ENCODE measurements at regions not wholly inside any gene's neighbourhood (a gene's known extent, or its start where the extent isn't known, plus 50 kb on each side); places are given as distances from the start of the nearest gene placed in this dataset.
A peak's percentile ranks its signal among the peaks of the same experiment; 100 is the strongest.
"Not testable (repeated sequence)": the region's sequence is repeated elsewhere in the genome, so short reads cannot be mapped to it uniquely, and the experiment has no call there.

DNA sequence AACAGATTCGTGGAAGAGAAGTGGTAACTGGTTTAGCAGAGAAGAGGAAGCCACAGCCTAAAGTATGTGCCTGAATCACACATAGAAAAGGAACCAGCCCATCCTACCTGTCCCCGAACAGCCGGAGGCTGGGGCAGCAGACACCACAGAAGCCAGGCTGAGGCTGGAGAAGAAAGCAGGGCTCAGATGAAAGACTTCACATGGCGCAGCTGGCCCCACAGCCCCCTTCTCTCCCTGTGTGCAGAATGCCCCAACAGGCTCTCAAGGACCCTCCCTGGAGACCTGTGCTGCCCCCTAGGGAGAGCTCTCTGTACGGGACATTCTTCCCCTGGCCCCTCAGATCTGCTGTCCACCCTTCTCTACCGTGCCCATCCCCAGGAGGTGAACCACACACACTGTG, 83.5 kb upstream of the RAB12 start:
- no peak for DNase-seq
- intact Hi-C loops (cut with DNase I): no loop called here

DNA sequence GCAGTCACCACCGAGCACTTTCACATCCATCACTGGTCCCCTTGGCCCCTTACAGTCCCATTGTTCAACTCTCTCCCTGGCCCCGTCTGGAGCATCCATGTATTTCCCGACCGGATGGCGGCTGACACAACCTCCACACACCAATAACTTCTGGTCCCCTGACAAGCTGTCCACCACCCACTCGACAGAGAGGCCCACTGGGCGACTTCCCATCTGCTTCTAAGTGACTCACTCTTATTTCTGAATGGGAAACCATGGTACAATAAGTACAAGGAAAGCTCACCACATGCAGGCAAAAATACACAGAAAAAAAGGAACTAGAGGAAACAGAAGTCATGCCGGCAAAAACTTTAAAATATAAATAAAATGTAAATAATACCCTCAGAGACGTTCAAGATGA, 82.9 kb upstream of the RAB12 start:
- intact Hi-C loops (cut with DNase I): no loop called here
- peak in 6 of 42 donors; percentile 6 to 47 (median 22) for DNase-seq

DNA sequence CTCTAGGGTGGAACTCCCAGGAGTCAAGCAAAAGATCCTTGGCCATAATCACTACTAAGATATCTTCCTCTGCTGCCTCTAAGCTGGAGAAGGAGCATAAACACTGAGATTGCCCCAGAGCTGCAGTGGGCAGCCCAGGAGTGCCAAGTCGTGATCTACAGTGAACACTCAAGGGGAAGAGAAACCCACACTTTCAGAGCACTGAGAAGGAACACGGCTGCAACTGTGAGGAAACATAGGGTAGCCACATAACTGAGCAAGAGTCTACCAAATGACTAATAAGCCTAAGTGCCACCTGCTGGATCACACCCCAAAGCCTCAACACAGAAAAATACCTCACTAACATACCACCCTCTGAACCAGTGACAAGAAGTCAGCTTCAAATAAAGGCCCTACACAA, 79.6 kb upstream of the RAB12 start:
- DNase-seq: peak in 1 of 42 donors; percentile 18
- intact Hi-C loops (cut with DNase I): no loop called here

- DNase-seq; intact Hi-C loops (cut with DNase I): not testable (repeated sequence)
Measured at GRCh38 chr18:8531084-8531483, 78.2 kb upstream of the RAB12 start.

GRCh38 chr18:8536231-8536630, 73.0 kb upstream of the RAB12 start:
- intact Hi-C loops (cut with DNase I): no loop called here
- DNase-seq: no peak

GRCh38 chr18:8536922-8537321, 72.3 kb upstream of the RAB12 start:
- intact Hi-C loops (cut with DNase I): no loop called here
- peak in 4 of 42 donors; percentile 10 to 35 (median 16) for DNase-seq

DNA sequence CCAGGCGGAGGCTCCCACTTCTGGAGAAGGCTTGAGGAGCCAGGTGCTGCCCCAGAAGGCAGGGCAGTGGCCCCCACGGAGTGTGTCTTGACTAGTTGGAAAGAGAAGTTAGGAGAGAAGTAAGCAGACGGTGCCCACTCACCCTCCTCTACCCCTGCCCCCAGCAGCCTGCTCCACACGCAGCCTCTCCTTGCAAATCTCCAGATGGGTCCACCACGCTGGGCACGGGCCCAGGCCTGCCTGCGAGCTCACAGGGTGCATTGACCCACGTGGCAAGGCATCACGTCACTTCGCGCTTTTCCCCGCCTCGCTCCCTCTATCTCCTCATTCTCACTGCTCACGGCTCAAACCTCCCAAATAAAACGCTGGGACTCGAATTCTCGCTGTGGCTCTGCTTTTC, 71.8 kb upstream of the RAB12 start:
- intact Hi-C loops (cut with DNase I): no loop called here
- DNase-seq: no peak

GRCh38 chr18:8538935-8539334, 70.3 kb upstream of the RAB12 start:
- no peak for DNase-seq
- intact Hi-C loops (cut with DNase I): no loop called here

- DNase-seq: no peak
- intact Hi-C loops (cut with DNase I): no loop called here
Measured at GRCh38 chr18:8546677-8547076, 62.6 kb upstream of the RAB12 start.

DNA sequence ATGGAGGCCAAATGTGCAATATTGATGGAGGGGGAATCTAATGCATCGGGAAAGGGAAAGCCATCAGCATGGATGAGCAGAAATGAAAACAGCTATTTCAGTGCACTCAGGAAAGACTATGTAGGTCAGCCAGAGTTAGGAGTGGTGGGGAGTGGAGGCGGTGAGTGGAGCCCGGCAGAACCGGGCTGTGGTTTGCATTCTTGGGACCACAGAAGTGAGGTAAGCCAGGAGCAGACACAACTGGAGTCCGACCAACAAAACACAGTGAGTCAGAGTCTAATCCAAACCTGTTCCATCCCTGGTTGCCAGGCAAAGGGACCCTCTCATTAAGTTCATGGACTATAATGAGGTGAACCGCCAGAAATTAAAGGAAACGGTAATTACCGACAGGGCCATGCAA, 61.1 kb upstream of the RAB12 start:
- DNase-seq: no peak
- intact Hi-C loops (cut with DNase I): no loop called here

- DNase-seq: no peak
- intact Hi-C loops (cut with DNase I): no loop called here
Measured at GRCh38 chr18:8549254-8549757, 59.9 kb upstream of the RAB12 start.

GRCh38 chr18:8552151-8552550, 57.1 kb upstream of the RAB12 start:
- intact Hi-C loops (cut with DNase I): no loop called here
- DNase-seq: no peak

GRCh38 chr18:8554354-8554753, 54.9 kb upstream of the RAB12 start:
- intact Hi-C loops (cut with DNase I): no loop called here

DNA sequence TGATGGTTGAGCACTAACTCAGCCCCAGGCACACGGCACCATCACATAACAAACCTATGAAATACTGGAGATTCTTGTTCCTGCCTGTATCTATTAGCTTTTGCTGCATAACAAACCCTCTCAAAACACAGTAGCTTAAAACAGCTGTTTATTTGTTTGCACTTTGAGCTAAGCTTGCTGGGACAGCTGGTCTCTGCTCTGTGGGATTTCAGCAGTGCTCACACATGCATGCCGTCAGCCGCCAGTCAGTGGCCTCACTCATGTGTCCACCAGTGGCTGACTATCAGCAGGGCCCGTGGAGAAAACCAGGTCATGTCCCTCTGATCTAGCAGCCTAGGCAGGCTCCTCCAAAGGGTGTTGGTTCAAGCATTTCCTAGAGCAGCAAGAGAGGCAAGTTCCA, 52.8 kb upstream of the RAB12 start:
- intact Hi-C loops (cut with DNase I): no loop called here
- DNase-seq: no peak

More at GRCh38 chr18:8554354-8554753, 54.9 kb upstream of the RAB12 start:
- no peak for DNase-seq
